HEK293T (cell line): ENCODE measurements at regions not wholly inside any gene's neighbourhood (a gene's known extent, or its start where the extent isn't known, plus 50 kb on each side); places are given as distances from the start of the nearest gene placed in this dataset.

Experiments used
- CTCF ChIA-PET: fragments of 350-600 bp; formaldehyde crosslinking; extraction: SDS; loops from one replicate; lab custom pipeline; 2021; ENCODE audit warnings: antibody characterized with exemption, inconsistent platforms; lab: Yijun Ruan, JAX
- POLR2A ChIA-PET: fragments of 350-600 bp; formaldehyde crosslinking; extraction: SDS; loops from one replicate; lab custom pipeline; 2020; ENCODE audit warnings: antibody characterized with exemption, inconsistent platforms; lab: Yijun Ruan, JAX
- DNase-seq: peaks from one replicate; pipeline ENCODE4 v3.0.0; 2012; ENCODE audit warnings: mixed read lengths; ENCODE audit errors: extremely low spot score
- ARNT ChIP-seq: fragments of 450-650 bp; IDR thresholded peaks from 2 replicates; pipeline ENCODE4 v1.6.1; 2017; ENCODE audit warnings: mild to moderate bottlenecking
- BHLHE40 ChIP-seq: fragments of 450-650 bp; IDR thresholded peaks from 2 replicates; pipeline ENCODE4 v1.6.1; 2016; ENCODE audit warnings: mild to moderate bottlenecking, moderate library complexity, borderline replicate concordance
- CTBP1 ChIP-seq: fragments of 450-650 bp; IDR thresholded peaks from 2 replicates; pipeline ENCODE4 v1.6.1; 2016; ENCODE audit warnings: borderline replicate concordance
- ELF4 ChIP-seq: fragments of 450-650 bp; IDR thresholded peaks from 2 replicates; pipeline ENCODE4 v1.6.1; 2017; ENCODE audit warnings: antibody characterized with exemption
- FOXA1 ChIP-seq: fragments of 450-650 bp; IDR thresholded peaks from 2 replicates; pipeline ENCODE4 v1.6.1; 2016; ENCODE audit warnings: mild to moderate bottlenecking
- FOXK2 ChIP-seq: fragments of 450-650 bp; IDR thresholded peaks from 2 replicates; pipeline ENCODE4 v1.6.1; 2016; ENCODE audit warnings: mild to moderate bottlenecking
- FOXM1 ChIP-seq: fragments of 450-650 bp; IDR thresholded peaks from 2 replicates; pipeline ENCODE4 v1.6.1; 2017; ENCODE audit warnings: mild to moderate bottlenecking, borderline replicate concordance
- HDGF ChIP-seq: fragments of 450-650 bp; IDR thresholded peaks from 2 replicates; pipeline ENCODE4 v1.6.1; 2017; ENCODE audit warnings: antibody characterized with exemption, borderline replicate concordance
- L3MBTL2 ChIP-seq: fragments of 450-650 bp; conservative IDR thresholded peaks from 2 replicates; pipeline ENCODE4 v1.6.1; 2016; ENCODE audit warnings: mild to moderate bottlenecking
- LEF1 ChIP-seq: fragments of 450-650 bp; IDR thresholded peaks from 2 replicates; pipeline ENCODE4 v1.6.1; 2017; ENCODE audit warnings: mild to moderate bottlenecking, borderline replicate concordance
- NFRKB ChIP-seq: fragments of 450-650 bp; IDR thresholded peaks from 2 replicates; pipeline ENCODE4 v1.6.1; 2016; ENCODE audit warnings: mild to moderate bottlenecking, moderate library complexity
- SP1 ChIP-seq: fragments of 450-650 bp; IDR thresholded peaks from 2 replicates; pipeline ENCODE4 v1.6.1; 2017
- SUZ12 ChIP-seq: fragments of 450-650 bp; IDR thresholded peaks from 2 replicates; pipeline ENCODE4 v1.6.1; 2016; ENCODE audit warnings: mild to moderate bottlenecking
- TARDBP ChIP-seq: fragments of 450-650 bp; IDR thresholded peaks from 2 replicates; pipeline ENCODE4 v1.6.1; 2016
- ZNF384 ChIP-seq: fragments of 450-650 bp; IDR thresholded peaks from 2 replicates; pipeline ENCODE4 v1.6.1; 2016
- TF ChIP-seq, protein P1 (sequence below): fragments of 450-650 bp; IDR thresholded peaks from 2 replicates; pipeline ENCODE4 v1.6.1; 2016

DNA sequence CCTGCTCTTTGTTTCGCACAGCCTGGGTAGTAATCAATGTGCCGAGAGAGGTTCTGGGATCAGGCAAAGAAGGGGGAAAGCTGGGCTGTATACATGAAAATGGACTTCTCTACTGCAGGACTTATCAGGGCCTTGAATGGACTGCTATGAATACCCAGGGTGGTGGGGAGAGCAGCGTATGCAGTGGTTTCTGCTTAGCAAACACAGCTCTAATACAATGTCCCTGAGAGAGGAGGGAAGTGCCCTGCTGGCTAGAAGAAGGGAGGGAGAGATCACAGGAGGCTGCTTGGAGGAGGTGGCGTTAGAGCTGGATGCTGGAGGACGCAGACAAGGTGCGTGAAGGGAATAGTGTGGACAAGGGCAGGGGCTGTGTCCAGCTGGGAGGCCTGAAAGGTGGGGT is 116.1 kb downstream of the PTPRS start:
- no peak for DNase-seq
- TF ChIP-seq SP1 (no peak), FOXM1 (no peak), FOXK2 (no peak), FOXA1 (no peak), TARDBP (no peak), HDGF (no peak), CTBP1 (no peak), ARNT (no peak), SUZ12 (no peak), BHLHE40 (no peak)
- TF ChIP-seq, protein P1, sequence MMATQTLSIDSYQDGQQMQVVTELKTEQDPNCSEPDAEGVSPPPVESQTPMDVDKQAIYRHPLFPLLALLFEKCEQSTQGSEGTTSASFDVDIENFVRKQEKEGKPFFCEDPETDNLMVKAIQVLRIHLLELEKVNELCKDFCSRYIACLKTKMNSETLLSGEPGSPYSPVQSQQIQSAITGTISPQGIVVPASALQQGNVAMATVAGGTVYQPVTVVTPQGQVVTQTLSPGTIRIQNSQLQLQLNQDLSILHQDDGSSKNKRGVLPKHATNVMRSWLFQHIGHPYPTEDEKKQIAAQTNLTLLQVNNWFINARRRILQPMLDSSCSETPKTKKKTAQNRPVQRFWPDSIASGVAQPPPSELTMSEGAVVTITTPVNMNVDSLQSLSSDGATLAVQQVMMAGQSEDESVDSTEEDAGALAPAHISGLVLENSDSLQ: no peak
- ChIA-PET CTCF (no interaction called here), POLR2A (no interaction called here)

DNA sequence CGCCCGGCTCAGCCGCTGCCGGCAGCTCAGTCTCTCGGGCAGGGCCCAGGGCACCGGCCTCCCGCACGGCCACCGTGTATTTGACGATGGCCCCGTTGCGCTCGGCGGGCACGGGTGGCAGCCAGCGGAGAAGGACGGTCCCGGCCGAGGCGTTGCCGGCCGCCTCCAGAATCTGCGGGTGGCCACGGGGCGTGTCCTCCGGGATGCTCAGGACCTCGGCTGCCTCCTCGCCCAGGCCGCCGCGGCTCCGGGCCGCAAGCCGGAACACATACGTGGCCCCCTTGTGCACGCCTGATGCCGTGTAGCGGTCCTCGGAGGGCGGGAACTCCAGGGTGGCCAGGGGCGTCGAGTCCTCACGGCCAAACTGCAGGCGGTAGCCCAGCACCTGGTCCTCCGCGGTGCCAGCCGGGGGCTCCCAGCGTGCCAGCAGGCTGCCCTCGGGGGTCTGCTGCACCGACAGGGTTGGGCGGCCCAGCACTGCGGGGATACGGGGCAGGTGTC is 117.7 kb downstream of the PTPRS start:
- CTCF ChIA-PET: no interaction called here
- DNase-seq: no peak
- TF ChIP-seq BHLHE40 (no peak), HDGF (no peak), L3MBTL2 (no peak), ELF4 (no peak), TARDBP (no peak), SUZ12 (no peak), CTBP1 (no peak), LEF1 (no peak), FOXK2 (no peak), SP1 (no peak), FOXM1 (no peak), FOXA1 (no peak), ZNF384 (no peak), NFRKB (no peak), ARNT (no peak)
- TF ChIP-seq, protein P1: no peak
- POLR2A ChIA-PET: no interaction called here

DNA sequence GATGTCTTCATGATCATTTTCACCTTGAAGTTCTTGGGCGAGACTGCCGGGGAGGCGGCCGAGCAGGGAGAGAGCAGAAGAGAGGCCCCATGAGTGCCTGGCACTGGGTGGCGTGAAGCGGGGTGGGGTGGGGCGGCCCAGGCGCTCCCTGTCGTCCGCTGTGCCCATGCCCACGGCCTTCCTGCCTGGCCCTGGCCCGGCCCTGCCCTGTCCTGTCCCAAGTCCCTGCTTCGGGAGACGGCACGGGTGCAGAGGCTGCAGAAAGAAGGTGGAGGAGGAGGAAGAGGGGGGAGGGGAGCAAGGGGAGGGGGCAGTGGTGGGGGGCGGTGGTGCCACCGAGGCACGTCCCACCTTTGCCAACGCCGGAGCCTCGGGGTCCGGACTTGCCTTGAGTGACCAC is 118.4 kb downstream of the PTPRS start:
- TF ChIP-seq FOXK2: no peak
- no peak for TF ChIP-seq L3MBTL2
- TF ChIP-seq FOXA1: no peak
- TF ChIP-seq FOXM1: no peak
- TF ChIP-seq SP1: no peak
- CTCF ChIA-PET: no interaction called here
- no peak for DNase-seq
- POLR2A ChIA-PET: no interaction called here

DNA sequence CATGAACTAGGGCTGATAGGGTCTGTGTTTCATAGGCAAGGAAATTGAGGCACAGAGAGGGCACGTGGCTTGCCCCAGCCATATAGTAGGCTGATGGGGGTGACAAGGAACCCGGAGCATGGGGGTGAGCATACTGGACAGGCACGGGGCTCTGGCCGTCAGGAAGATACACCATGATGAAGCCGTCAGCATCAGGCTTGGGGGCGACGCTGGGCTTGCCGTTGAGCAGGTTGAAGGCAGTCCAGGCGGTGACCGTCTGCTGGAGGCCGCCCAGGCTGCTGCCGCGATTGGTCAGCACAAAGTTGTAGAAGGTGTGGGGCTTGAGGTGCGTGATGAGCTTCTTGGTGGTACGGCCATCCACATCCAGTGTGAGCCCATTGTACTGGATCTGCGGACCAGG is 119.7 kb downstream of the PTPRS start:
- DNase-seq: no peak
- TF ChIP-seq HDGF (no peak), SP1 (no peak), SUZ12 (no peak), TARDBP (no peak), NFRKB (no peak), ELF4 (no peak), FOXM1 (no peak), L3MBTL2 (no peak), FOXK2 (no peak), FOXA1 (no peak), CTBP1 (no peak), ARNT (no peak), LEF1 (no peak), ZNF384 (no peak), BHLHE40 (no peak)
- TF ChIP-seq, protein P1: no peak

DNA sequence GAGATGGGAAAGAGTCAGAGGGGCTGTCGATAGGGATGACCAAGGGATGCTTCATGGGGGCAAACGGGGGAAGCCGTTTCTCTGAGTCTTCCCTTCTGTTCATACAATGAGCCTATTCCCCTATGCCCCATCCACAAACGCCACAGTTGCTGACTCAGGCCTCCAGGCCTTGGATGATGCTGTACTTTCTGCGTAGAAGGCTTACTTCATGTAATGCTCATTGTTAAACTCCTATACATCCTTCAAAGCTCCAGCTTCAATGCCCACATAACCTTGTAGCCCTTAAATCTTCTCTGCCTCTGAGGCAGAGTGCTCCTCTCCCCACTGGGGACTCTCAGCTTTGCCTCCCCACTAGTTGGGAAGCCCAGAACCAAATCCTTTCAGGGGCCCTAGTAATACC is 120.3 kb downstream of the PTPRS start:
- CTCF ChIA-PET: no interaction called here
- POLR2A ChIA-PET: interaction anchor here (1.5 kb wide), 1 partner anchor 73 kb away, joined by 3 read pairs; no protein-coding TSS in a partner anchor
- TF ChIP-seq NFRKB: no peak
- no peak for TF ChIP-seq L3MBTL2
- TF ChIP-seq ARNT: no peak
- TF ChIP-seq, protein P1: no peak
- no peak for TF ChIP-seq CTBP1
- TF ChIP-seq FOXA1: no peak
- no peak for TF ChIP-seq ZNF384
- TF ChIP-seq FOXM1: no peak
- TF ChIP-seq LEF1: no peak
- TF ChIP-seq ELF4: no peak
- no peak for TF ChIP-seq SP1
- no peak for TF ChIP-seq HDGF
- TF ChIP-seq FOXK2: no peak
- TF ChIP-seq BHLHE40: no peak
- no peak for DNase-seq

More for the DNA sequence above, 119.7 kb downstream of the PTPRS start:
- CTCF ChIA-PET: no interaction called here
- POLR2A ChIA-PET: interaction anchor here (1.5 kb wide), 1 partner anchor 72 kb away, joined by 3 read pairs; no protein-coding TSS in a partner anchor
